GM21825 (cell line): ENCODE measurements at regions not wholly inside any gene's neighbourhood (a gene's known extent, or its start where the extent isn't known, plus 50 kb on each side); places are given as distances from the start of the nearest gene placed in this dataset.
A peak's percentile ranks its signal among the peaks of the same experiment; 100 is the strongest.

Source experiments
- ATAC-seq: cut with Tn5 transposase; IDR thresholded peaks from one replicate; pipeline ENCODE4 v1.9.1; 2021; ENCODE audit warnings: mild to moderate bottlenecking, moderate library complexity; ENCODE audit not compliant: unreplicated experiment

DNA sequence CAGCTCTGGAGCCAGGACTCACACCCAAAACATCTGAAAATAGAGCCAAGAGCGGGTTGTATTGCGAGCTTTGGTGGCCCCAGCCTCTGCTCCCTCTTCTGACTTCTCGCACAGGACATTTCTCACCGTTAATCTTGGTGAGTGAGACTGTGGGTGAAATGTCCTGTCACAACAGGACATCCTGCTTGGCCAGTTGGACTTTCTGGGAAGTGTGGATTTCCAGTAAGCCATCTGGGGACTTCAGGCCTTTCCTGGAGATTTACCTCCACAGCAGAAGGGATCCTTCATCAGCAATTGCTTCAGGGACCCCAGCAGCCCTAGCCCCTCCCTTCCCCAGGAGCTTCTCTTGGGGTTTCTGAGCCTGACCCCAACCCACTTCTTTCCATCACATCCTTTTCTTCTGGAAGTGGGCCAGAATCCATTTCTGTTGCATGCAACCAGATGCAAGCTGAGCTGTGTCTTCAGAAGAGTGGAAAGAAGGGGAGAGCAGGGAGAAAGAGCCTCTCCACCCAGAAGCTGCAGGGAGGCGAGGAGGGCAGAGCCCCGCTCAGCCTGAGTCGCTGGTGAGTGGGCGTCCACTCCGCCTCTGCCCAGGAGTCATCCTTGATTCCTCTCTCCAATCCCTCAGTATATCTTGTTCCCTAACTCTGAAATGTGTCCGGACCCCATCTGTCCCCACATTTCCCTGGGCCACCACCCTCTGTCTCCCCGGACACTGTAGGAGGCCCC lies 50.3 kb upstream of the GADD45G start:
- ATAC-seq = no peak

DNA sequence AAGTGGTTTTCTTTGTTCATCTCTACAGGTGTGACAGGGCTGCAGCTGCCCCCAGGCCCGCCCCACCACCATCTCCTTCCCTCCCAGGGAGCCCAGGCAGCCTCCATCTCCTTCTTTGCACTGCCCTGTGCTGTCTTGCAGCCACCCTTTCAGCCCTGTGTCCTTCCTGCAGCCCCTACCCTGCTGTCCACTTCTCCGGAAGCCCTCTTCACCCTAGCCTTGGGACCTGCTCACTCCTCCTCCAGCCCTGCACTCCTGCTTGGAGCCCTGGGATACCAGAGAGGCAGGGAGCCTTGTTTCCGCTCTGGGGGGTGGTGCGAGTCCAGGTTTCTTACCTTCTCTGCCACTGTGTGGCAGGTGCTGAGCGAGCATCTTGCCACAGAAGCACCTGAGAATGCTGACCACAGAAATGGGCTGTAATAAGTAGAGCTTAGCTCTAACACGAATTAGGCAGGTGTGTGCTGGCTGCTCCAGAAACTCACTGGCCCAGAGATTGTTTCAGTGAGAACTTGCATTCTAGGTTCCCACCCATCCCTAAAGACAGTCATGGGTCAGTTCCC lies 51.3 kb upstream of the GADD45G start:
- ATAC-seq = no peak

DNA sequence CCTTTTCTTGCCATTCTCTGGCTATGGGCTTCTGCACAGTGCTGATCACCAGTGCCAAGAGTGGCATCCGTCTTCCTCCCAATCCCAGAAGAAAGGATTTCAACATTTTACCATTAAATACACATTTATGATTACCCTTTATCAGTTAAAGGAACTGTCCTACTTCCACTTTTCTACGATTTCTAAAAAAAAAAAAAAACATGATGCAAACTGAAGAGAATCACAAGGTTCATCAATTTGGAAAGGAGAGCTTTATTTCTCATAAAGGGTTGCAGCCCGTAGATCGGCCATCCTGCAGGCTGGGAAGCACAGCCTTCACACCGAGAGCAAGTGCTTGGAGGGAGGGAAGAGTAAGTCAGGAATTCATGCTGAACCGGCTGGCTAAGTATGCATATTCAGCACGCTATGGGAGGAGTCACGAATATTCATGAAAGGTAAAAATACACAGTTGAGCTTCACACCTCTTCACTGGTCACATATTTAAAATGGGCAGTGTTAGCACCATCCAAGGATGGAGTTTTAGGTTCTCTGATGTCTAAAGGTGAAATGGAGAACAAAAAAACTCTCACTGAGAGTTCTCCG lies 52.5 kb upstream of the SEMA4D start:
- ATAC-seq = no peak

DNA sequence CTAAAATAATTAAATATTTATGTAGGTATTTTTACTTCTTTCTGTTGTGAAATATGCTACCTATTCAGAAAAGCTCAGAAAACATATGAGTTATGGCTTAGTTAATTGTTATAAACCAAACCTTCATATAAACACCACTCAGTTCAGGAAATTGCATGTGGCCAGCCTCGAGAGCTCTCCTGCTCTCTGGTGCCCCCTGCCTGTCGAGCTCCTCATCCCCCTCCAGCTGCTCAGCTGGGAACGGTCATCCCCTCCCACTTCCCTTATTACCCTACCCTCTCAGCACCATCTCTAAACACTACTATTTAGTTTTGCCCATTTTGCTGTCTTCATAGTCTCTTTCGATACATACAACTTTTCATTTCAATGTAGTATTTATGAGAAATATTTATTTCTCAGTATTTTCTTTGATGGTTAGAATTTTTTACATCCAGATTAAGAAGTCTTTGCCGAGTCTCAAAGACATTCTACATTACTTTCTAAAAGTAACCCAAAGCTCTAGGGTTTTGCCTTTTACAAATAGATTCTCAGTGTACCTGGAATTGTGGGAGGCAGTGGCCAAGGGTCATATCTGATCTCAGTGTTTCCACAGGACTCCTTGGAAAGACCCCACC lies 51.2 kb upstream of the SEMA4D start:
- peak; percentile 91 for ATAC-seq

DNA sequence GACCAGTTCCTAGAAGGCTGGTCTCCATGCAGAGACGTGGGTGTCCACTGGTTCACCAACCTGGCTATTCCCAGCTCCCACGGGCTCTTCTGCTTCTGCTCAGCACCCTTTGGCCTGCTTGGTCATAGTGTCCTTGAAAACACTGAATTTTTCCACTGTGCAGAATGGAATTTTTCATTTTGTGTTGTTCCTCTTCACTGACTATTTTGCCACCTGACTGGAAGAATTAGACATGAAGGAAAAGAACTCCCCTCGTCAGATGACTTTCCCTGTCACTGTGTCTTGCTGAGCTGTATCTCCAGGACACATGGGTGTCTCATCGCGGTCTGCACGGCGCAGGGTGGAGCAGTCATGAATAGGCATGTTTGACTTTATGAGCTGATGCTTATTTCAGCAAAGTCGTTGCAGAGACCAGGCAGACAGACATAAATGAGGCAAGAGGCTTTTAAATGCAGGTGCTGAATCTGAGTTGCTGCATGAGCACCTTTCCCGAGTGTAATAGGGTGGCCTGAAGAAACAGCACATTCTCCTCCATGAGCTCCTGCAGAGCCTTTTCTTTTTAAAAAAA lies 50.2 kb upstream of the SEMA4D start:
- no peak for ATAC-seq
